ENCODE measurements at regions not wholly inside any gene's neighbourhood (a gene's known extent, or its start where the extent isn't known, plus 50 kb on each side); places are given as distances from the start of the nearest gene placed in this dataset.

DNA sequence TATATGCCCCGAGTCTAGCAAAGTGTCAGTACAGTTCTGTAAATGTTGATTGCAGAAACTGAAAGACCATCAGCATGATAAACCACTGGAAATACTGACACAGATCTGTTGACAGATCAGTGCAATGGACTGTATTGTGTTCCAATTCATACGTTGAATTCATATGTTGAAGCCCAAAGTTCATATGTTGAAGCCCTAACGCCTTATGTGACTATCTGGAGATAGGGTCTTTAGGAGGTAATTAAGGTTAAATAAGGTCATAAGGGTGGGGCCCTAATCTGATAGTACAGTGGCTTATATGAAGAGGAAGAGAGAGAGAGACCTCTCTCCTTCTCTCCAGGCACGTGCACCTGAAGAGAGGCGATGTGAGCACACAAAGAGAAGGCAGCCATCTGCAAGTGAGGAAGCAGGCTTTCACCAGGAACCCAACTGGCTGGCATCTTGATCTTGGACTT is 144.7 kb downstream of the MRPL39 start:
- H3K4me1 Mint-ChIP-seq = peaks cover under 1% of the 10 kb centered on the region

GRCh38 chr21:25461725-25462124 is 145.6 kb downstream of the MRPL39 start:
- H3K9me3 Mint-ChIP-seq = no peaks in the 10 kb centered on the region
- no peak overlapping the region for H3K4me3 Mint-ChIP-seq
- no peaks in the 10 kb centered on the region for H3K36me3 Mint-ChIP-seq (ENCODE audit: low read depth)
- peaks cover 5% of the 10 kb centered on the region for H3K4me1 Mint-ChIP-seq
- TF ChIP-seq, protein P1, sequence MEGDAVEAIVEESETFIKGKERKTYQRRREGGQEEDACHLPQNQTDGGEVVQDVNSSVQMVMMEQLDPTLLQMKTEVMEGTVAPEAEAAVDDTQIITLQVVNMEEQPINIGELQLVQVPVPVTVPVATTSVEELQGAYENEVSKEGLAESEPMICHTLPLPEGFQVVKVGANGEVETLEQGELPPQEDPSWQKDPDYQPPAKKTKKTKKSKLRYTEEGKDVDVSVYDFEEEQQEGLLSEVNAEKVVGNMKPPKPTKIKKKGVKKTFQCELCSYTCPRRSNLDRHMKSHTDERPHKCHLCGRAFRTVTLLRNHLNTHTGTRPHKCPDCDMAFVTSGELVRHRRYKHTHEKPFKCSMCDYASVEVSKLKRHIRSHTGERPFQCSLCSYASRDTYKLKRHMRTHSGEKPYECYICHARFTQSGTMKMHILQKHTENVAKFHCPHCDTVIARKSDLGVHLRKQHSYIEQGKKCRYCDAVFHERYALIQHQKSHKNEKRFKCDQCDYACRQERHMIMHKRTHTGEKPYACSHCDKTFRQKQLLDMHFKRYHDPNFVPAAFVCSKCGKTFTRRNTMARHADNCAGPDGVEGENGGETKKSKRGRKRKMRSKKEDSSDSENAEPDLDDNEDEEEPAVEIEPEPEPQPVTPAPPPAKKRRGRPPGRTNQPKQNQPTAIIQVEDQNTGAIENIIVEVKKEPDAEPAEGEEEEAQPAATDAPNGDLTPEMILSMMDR (IDR thresholded peaks at IDR 0.05; ENCODE audit: unreplicated experiment in 3 of 3) = no peak
- no peak overlapping the region for H3K27ac Mint-ChIP-seq
- no peaks in the 10 kb centered on the region for H3K27me3 Mint-ChIP-seq (ENCODE audit: low read depth)

More for the DNA sequence above, 144.7 kb downstream of the MRPL39 start:
- H3K27me3 Mint-ChIP-seq (ENCODE audit: low read depth) = no peaks in the 10 kb centered on the region
- H3K27ac Mint-ChIP-seq = no peak overlapping the region
- H3K36me3 Mint-ChIP-seq (ENCODE audit: low read depth) = no peaks in the 10 kb centered on the region
- TF ChIP-seq, protein P1 (IDR thresholded peaks at IDR 0.05; ENCODE audit: unreplicated experiment in 3 of 3) = no peak
- H3K4me3 Mint-ChIP-seq = no peak overlapping the region
- H3K9me3 Mint-ChIP-seq = no peaks in the 10 kb centered on the region

- peak overlapping the region in 1 of 3 experiments; percentile 43 for H3K27ac Mint-ChIP-seq
- TF ChIP-seq, protein P1 (IDR thresholded peaks at IDR 0.05; ENCODE audit: unreplicated experiment in 3 of 3) = no peak
Observed at GRCh38 chr21:25459993-25460392, 147.3 kb downstream of the MRPL39 start.

DNA sequence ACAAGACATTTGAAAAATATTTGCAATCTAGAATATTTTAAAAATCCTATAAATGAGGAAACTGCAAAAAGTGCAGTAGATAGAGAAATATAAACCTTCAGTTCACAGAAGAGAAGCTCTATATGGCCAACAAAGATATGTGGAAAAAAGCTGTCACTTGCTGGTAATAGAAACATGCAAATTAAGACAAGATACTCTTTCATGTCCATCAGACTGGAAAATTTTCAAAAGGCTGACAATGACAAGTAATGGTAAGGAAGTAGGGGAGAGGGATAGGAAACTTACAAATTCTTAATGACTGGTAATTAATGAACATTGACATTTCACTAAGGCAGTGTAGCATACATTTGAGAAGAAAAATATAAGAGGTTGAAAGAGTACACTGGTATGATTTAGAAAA is 147.9 kb downstream of the MRPL39 start:
- TF ChIP-seq, protein P1 (IDR thresholded peaks at IDR 0.05; ENCODE audit: unreplicated experiment in 3 of 3) = no peak
- no peak overlapping the region for H3K27ac Mint-ChIP-seq
- H3K36me3 Mint-ChIP-seq (ENCODE audit: low read depth) = no peaks in the 10 kb centered on the region
- H3K4me3 Mint-ChIP-seq = no peak overlapping the region
- H3K9me3 Mint-ChIP-seq = no peaks in the 10 kb centered on the region
- H3K27me3 Mint-ChIP-seq (ENCODE audit: low read depth) = no peaks in the 10 kb centered on the region
- peaks cover 5% of the 10 kb centered on the region for H3K4me1 Mint-ChIP-seq

More at GRCh38 chr21:25459993-25460392, 147.3 kb downstream of the MRPL39 start:
- Mint-ChIP-seq H3K9me3 (no peaks in the 10 kb centered on the region), H3K36me3 (ENCODE audit: low read depth) (no peaks in the 10 kb centered on the region), H3K4me1 (peaks cover 5% of the 10 kb centered on the region), H3K27me3 (ENCODE audit: low read depth) (no peaks in the 10 kb centered on the region), H3K4me3 (no peak overlapping the region)

DNA sequence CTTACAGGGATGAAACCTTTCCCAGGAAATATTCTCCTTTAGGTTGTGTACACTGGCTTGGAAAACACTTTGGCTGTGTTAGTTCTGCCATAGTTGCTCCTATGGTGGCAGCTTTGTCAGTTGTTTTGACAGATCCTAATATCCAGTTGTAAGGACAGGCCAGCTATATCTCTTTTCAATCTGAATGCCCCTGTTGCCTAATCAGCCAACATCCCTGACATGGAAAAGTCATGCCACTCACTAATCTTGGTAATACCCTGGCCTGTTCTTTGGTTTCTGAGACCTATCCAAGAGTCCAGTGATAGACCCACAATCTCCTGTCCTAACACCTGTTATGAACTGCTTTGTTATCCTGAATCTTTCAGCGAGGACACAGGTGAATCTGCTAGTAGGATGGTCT is 148.8 kb downstream of the MRPL39 start:
- H3K4me1 Mint-ChIP-seq = peaks cover 5% of the 10 kb centered on the region
- H3K27me3 Mint-ChIP-seq (ENCODE audit: low read depth) = no peaks in the 10 kb centered on the region
- no peaks in the 10 kb centered on the region for H3K36me3 Mint-ChIP-seq (ENCODE audit: low read depth)
- TF ChIP-seq, protein P1 (IDR thresholded peaks at IDR 0.05; ENCODE audit: unreplicated experiment in 3 of 3) = no peak
- no peak overlapping the region for H3K4me3 Mint-ChIP-seq
- H3K27ac Mint-ChIP-seq = no peak overlapping the region
- no peaks in the 10 kb centered on the region for H3K9me3 Mint-ChIP-seq

DNA sequence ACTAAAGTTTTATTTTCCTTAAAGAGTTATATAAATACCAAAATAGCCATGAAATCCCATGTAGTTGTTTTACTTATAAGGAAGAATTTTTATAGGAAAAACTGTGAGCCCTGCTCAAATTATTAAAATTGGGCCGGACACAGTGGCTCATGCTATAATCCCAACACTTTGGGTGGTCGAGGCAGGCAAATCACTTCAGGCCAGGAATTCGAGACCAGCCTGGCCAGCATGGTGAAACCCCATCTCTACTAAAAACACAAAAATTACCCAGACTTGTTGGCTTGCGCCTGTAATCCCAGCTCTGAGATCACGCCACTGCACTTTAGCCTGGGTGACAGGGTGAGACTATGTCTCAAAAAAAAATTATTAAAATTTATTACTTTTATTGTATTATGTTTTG is 149.3 kb downstream of the MRPL39 start:
- no peaks in the 10 kb centered on the region for H3K27me3 Mint-ChIP-seq (ENCODE audit: low read depth)
- H3K36me3 Mint-ChIP-seq (ENCODE audit: low read depth) = no peaks in the 10 kb centered on the region
- H3K9me3 Mint-ChIP-seq = no peaks in the 10 kb centered on the region
- no peak overlapping the region for H3K4me3 Mint-ChIP-seq
- H3K27ac Mint-ChIP-seq = no peak overlapping the region
- TF ChIP-seq, protein P1 (IDR thresholded peaks at IDR 0.05; ENCODE audit: unreplicated experiment in 3 of 3) = no peak
- peaks cover 5% of the 10 kb centered on the region for H3K4me1 Mint-ChIP-seq

Measured in nephron (organoid).